Effector memory CD4-positive, alpha-beta T cell (primary cell): ENCODE measurements at regions not wholly inside any gene's neighbourhood (a gene's known extent, or its start where the extent isn't known, plus 50 kb on each side); places are given as distances from the start of the nearest gene placed in this dataset.

Experiments
- DNase-seq, 3 donors: peaks; one replicate each; pipeline ENCODE4 v3.0.0-alpha.2; 2020
- H3K27ac ChIP-seq: 2 replicates; pipeline ENCODE4 v1.7.0; 2013; ENCODE audit warnings: mild to moderate bottlenecking, low read length, moderate library complexity; ENCODE audit not compliant: insufficient read depth, poor library complexity, severe bottlenecking
- H3K27me3 ChIP-seq: replicated peaks from 2 replicates; pipeline ENCODE4 v1.7.0; 2013; ENCODE audit warnings: mild to moderate bottlenecking, low read length; ENCODE audit not compliant: insufficient read depth, control insufficient read depth, poor library complexity, severe bottlenecking
- H3K36me3 ChIP-seq: 2 replicates; pipeline ENCODE4 v1.7.0; 2013; ENCODE audit warnings: mild to moderate bottlenecking, low read length, moderate library complexity; ENCODE audit not compliant: control insufficient read depth, insufficient read depth
- H3K4me1 ChIP-seq: 2 replicates; pipeline ENCODE4 v1.7.0; 2013; ENCODE audit warnings: low read length, mild to moderate bottlenecking; ENCODE audit not compliant: control insufficient read depth, insufficient read depth, poor library complexity, severe bottlenecking
- H3K4me3 ChIP-seq: 2 replicates; pipeline ENCODE4 v1.7.0; 2013; ENCODE audit warnings: low read length, low read depth, mild to moderate bottlenecking; ENCODE audit not compliant: insufficient read depth, poor library complexity, severe bottlenecking
- H3K9me3 ChIP-seq: 2 replicates; pipeline ENCODE4 v1.7.0; 2013; ENCODE audit warnings: mild to moderate bottlenecking, low read length, moderate library complexity; ENCODE audit not compliant: control insufficient read depth

GRCh38 chr11:36718451-36718850, 120.4 kb upstream of the RAG2 start:
- H3K36me3 ChIP-seq: no peaks in the 10 kb centered on the region
- no peaks in the 10 kb centered on the region for H3K4me1 ChIP-seq
- peaks cover 4% of the 10 kb centered on the region for H3K27me3 ChIP-seq
- no peaks in the 10 kb centered on the region for H3K9me3 ChIP-seq
- no peak overlapping the region for H3K27ac ChIP-seq
- DNase-seq: no peak
- H3K4me3 ChIP-seq: no peak overlapping the region

GRCh38 chr11:36713715-36714114, 115.7 kb upstream of the RAG2 start:
- H3K4me1 ChIP-seq: no peaks in the 10 kb centered on the region
- no peaks in the 10 kb centered on the region for H3K36me3 ChIP-seq
- peaks cover 6% of the 10 kb centered on the region for H3K27me3 ChIP-seq
- no peaks in the 10 kb centered on the region for H3K9me3 ChIP-seq
- DNase-seq: no peak
- H3K4me3 ChIP-seq: no peak overlapping the region
- no peak overlapping the region for H3K27ac ChIP-seq

- DNase-seq: no peak
- Histone ChIP-seq H3K4me1 (no peaks in the 10 kb centered on the region), H3K4me3 (no peak overlapping the region), H3K27me3 (peaks cover 5% of the 10 kb centered on the region), H3K36me3 (no peaks in the 10 kb centered on the region), H3K27ac (no peak overlapping the region), H3K9me3 (no peaks in the 10 kb centered on the region)
Observed at GRCh38 chr11:36711104-36711825, 113.2 kb upstream of the RAG2 start.
